ENCODE measurements at regions not wholly inside any gene's neighbourhood (a gene's known extent, or its start where the extent isn't known, plus 50 kb on each side); places are given as distances from the start of the nearest gene placed in this dataset.
"Not testable (repeated sequence)": the region's sequence is repeated elsewhere in the genome, so short reads cannot be mapped to it uniquely, and the experiment has no call there.

- no peak for DNase-seq
- ATAC-seq (replicated peaks), result no peak
- Mint-ChIP-seq H3K4me1 (no peaks in the 10 kb centered on the region), H3K9me3 (peaks cover 8 to 9% of the 10 kb centered on the region in 2 donors), H3K27me3 (no peaks in the 10 kb centered on the region), H3K27ac (no peak overlapping the region), H3K4me3 (no peak overlapping the region), H3K36me3 (no peaks in the 10 kb centered on the region)
Measured at GRCh38 chr10:64699244-64699643, 1178.0 kb downstream of the REEP3 start.

GRCh38 chr10:64702086-64702485 is 1180.9 kb downstream of the REEP3 start:
- H3K9me3 Mint-ChIP-seq; DNase-seq; H3K4me3 Mint-ChIP-seq; H3K27me3 Mint-ChIP-seq; H3K4me1 Mint-ChIP-seq; ATAC-seq (replicated peaks); H3K27ac Mint-ChIP-seq; H3K36me3 Mint-ChIP-seq: not testable (repeated sequence)

DNA sequence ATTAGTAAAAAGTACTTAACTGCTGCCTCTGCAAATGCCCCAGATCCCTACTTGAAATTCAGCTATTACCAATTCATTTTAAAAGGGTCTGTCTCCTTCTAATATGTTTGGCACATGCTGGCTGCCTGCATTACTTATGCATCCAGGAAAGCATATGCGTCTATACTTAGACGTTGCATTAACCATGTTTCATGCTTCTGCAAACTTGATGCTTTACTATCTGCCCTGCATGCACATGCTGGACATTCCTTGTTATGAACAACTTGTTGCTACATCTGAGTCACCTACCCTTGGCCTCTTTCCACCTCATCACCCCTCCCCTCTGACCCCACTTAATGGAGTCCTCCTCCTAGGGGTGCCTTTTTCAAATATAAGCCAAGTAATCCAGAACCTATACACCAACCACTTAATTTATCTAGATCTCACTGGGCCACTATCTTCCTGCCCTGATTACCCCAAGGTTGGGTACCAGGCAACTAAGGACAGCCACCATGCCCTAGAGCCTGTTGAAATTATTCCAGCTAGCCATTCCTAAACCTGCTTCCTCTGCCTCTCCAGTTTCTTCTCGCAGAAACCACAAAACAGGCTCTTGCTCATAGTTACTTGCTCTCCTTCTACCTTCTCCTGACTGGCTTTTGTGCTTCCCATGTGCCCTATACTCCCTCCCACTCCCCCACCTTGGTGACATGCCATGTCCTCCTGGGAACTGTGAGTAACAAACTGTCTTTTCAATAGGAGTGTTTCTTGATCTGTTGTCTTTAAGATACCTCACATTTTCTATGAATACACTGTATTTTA is 1187.9 kb downstream of the REEP3 start:
- no peaks in the 10 kb centered on the region for H3K4me1 Mint-ChIP-seq
- no peak for DNase-seq
- no peaks in the 10 kb centered on the region for H3K36me3 Mint-ChIP-seq
- no peak overlapping the region for H3K4me3 Mint-ChIP-seq
- ATAC-seq (replicated peaks), result no peak
- H3K27me3 Mint-ChIP-seq, result no peaks in the 10 kb centered on the region
- H3K9me3 Mint-ChIP-seq, result peaks cover 1 to 6% of the 10 kb centered on the region in 2 donors
- no peak overlapping the region for H3K27ac Mint-ChIP-seq

DNA sequence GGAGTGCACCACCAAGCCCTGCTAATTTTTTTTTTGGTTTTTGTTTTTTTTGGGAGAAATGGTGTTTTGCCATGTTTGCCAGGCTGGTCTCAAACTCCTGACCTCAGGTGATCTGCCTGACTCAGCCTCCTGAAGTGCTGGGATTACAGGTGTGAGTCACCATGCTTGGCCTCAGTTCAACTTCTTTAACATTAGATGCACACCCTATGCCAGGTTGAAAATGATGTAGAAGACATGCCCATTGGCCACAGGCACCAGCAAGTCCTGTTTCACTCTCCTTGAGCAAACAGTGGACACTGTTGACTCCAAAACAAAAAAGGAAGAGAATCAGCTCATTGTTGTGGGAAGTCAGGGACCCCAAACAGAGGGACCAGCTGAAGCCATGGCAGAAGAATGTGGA is 1205.3 kb downstream of the REEP3 start:
- H3K36me3 Mint-ChIP-seq, result no peaks in the 10 kb centered on the region
- peaks cover 0 to 6% of the 10 kb centered on the region in 2 donors for H3K9me3 Mint-ChIP-seq
- H3K4me1 Mint-ChIP-seq, result no peaks in the 10 kb centered on the region
- H3K27me3 Mint-ChIP-seq, result no peaks in the 10 kb centered on the region
- DNase-seq (no peak), ATAC-seq (replicated peaks) (no peak)
- H3K27ac Mint-ChIP-seq, result no peak overlapping the region
- no peak overlapping the region for H3K4me3 Mint-ChIP-seq

- DNase-seq (no peak), ATAC-seq (replicated peaks) (no peak)
- Mint-ChIP-seq H3K36me3 (no peaks in the 10 kb centered on the region), H3K9me3 (peaks cover 0 to 6% of the 10 kb centered on the region in 2 donors), H3K27ac (no peak overlapping the region), H3K4me1 (no peaks in the 10 kb centered on the region), H3K4me3 (no peak overlapping the region), H3K27me3 (no peaks in the 10 kb centered on the region)
Measured at GRCh38 chr10:64731016-64731415, 1209.8 kb downstream of the REEP3 start.

DNA sequence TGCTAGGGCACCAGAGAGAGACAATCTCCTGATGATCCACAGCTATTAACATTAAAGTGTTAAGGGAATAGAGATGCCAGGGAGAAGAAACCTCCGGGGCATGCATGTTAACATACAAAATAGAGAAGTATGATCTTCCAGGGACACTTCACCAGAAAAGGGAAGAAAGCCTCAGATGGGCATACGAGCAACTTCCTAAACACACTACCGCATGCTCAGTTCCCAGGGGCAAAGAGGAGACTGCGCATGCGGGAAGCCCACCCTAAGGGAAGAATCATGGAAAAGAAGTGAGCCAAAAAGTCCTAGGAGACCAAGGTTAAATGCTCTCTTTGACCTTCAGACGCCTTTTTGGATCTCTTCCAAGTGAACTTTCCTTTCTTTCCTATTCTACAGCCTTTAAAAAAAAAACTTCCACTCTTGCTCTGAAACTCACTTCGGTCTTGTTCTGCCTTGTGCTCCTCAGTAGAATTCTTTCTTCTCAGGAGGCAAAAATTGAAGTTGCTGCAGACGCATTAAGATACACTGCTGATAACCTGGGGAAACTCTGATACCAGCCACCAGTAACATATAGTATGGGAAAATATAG is 1211.3 kb downstream of the REEP3 start:
- DNase-seq (no peak), ATAC-seq (replicated peaks) (no peak)
- Mint-ChIP-seq H3K27me3 (no peaks in the 10 kb centered on the region), H3K27ac (no peak overlapping the region), H3K9me3 (peaks cover 6 to 8% of the 10 kb centered on the region in 2 donors), H3K36me3 (no peaks in the 10 kb centered on the region), H3K4me1 (no peaks in the 10 kb centered on the region), H3K4me3 (no peak overlapping the region)

DNA sequence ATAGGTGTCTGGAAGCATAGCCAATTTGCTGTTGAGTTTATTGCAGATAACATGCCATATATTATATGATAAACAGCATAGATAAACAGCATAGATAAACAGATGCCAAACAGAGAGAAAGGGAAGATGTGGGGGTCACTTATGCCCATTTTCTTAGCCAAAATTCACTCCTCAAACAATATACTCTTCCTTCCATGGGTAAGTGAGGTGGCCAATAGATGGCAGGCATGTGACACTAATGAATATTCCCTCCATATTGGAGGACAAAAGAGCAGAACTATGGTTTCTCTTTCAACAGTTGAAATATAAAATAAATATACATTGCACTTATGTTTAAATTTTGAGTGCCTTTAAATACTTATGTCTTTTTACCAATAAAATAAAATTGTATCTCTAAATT is 1212.8 kb downstream of the REEP3 start:
- H3K4me1 Mint-ChIP-seq, result no peaks in the 10 kb centered on the region
- no peak for DNase-seq
- no peaks in the 10 kb centered on the region for H3K27me3 Mint-ChIP-seq
- no peaks in the 10 kb centered on the region for H3K36me3 Mint-ChIP-seq
- H3K9me3 Mint-ChIP-seq, result peaks cover 3 to 8% of the 10 kb centered on the region in 2 donors
- ATAC-seq (replicated peaks), result no peak
- no peak overlapping the region for H3K27ac Mint-ChIP-seq
- H3K4me3 Mint-ChIP-seq, result no peak overlapping the region

- Mint-ChIP-seq H3K27me3 (no peaks in the 10 kb centered on the region), H3K4me3 (no peak overlapping the region), H3K36me3 (no peaks in the 10 kb centered on the region), H3K4me1 (no peaks in the 10 kb centered on the region), H3K9me3 (peaks cover 6 to 11% of the 10 kb centered on the region in 2 donors), H3K27ac (no peak overlapping the region)
- no peak for DNase-seq
- ATAC-seq (replicated peaks), result no peak
Measured at GRCh38 chr10:64738462-64738861, 1217.3 kb downstream of the REEP3 start.

DNA sequence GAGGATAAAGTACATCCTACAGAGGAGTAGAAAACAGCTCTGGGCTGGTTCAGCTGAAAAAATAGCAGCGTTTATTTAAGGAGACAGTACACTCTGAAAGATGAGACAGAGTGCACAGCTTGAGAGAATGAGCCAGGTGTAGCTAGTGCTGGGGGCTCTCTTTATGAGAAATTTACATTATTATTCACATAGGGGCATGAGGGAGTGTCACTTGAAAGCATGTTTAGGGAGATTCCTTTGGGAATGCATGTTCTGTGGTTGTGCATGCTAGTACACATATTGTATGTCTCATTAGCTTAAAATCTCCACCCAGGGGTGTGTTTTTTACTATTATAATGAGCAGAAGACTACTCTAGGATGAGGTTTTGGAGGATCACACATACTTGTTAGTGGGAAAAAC is 1224.4 kb downstream of the REEP3 start:
- ATAC-seq (replicated peaks), result no peak
- Mint-ChIP-seq H3K27ac (no peak overlapping the region), H3K27me3 (no peaks in the 10 kb centered on the region), H3K4me1 (no peaks in the 10 kb centered on the region), H3K9me3 (peaks cover 0 to 4% of the 10 kb centered on the region in 2 donors), H3K36me3 (no peaks in the 10 kb centered on the region), H3K4me3 (no peak overlapping the region)
- no peak for DNase-seq

- no peak for DNase-seq
- no peaks in the 10 kb centered on the region for H3K27me3 Mint-ChIP-seq
- peaks cover 0 to 2% of the 10 kb centered on the region in 2 donors for H3K9me3 Mint-ChIP-seq
Measured at GRCh38 chr10:64750672-64751071, 1229.5 kb downstream of the REEP3 start.

GRCh38 chr10:64753516-64753915 is 1232.3 kb downstream of the REEP3 start:
- H3K27ac Mint-ChIP-seq, result no peak overlapping the region
- no peaks in the 10 kb centered on the region for H3K27me3 Mint-ChIP-seq
- no peaks in the 10 kb centered on the region for H3K36me3 Mint-ChIP-seq
- no peaks in the 10 kb centered on the region for H3K4me1 Mint-ChIP-seq
- no peak for ATAC-seq (replicated peaks)
- no peak overlapping the region for H3K4me3 Mint-ChIP-seq
- no peak for DNase-seq
- peaks cover 0 to 2% of the 10 kb centered on the region in 2 donors for H3K9me3 Mint-ChIP-seq

More at GRCh38 chr10:64750672-64751071, 1229.5 kb downstream of the REEP3 start:
- Mint-ChIP-seq H3K4me3 (no peak overlapping the region), H3K36me3 (no peaks in the 10 kb centered on the region), H3K27ac (no peak overlapping the region), H3K4me1 (no peaks in the 10 kb centered on the region)
- ATAC-seq (replicated peaks), result no peak

- no peaks in the 10 kb centered on the region for H3K4me1 Mint-ChIP-seq
- H3K4me3 Mint-ChIP-seq, result no peak overlapping the region
- no peak for ATAC-seq (replicated peaks)
- no peaks in the 10 kb centered on the region for H3K27me3 Mint-ChIP-seq
- H3K9me3 Mint-ChIP-seq, result peaks cover 0 to 3% of the 10 kb centered on the region in 2 donors
- no peak overlapping the region for H3K27ac Mint-ChIP-seq
- no peaks in the 10 kb centered on the region for H3K36me3 Mint-ChIP-seq
- DNase-seq, result no peak
Measured at GRCh38 chr10:64760371-64760770, 1239.2 kb downstream of the REEP3 start.

GRCh38 chr10:64762861-64763260 is 1241.7 kb downstream of the REEP3 start:
- Mint-ChIP-seq H3K27ac (no peak overlapping the region), H3K9me3 (peaks cover 0 to 2% of the 10 kb centered on the region in 2 donors), H3K27me3 (no peaks in the 10 kb centered on the region), H3K4me1 (no peaks in the 10 kb centered on the region), H3K4me3 (no peak overlapping the region), H3K36me3 (no peaks in the 10 kb centered on the region)
- DNase-seq, result no peak
- no peak for ATAC-seq (replicated peaks)

DNA sequence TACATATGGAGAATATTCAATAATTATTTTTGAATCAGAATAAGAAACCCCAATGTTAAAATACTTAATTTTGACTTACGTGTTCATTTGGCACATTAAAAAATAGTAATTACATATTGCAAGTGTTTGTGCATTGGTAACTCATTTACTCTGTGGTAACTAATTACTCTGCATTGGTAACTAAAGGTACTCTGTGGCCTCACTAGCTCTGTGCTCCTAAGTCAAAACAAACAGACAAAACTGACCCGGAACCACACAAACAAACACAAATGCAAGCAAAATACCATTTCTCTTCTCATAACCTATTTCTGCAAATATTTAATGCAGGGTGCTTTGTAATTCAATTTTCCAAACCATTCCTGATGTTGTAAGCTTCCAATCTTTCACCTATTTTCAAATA is 1244.3 kb downstream of the REEP3 start:
- Mint-ChIP-seq H3K27ac (no peak overlapping the region), H3K9me3 (no peaks in the 10 kb centered on the region), H3K36me3 (no peaks in the 10 kb centered on the region), H3K4me3 (no peak overlapping the region), H3K27me3 (no peaks in the 10 kb centered on the region), H3K4me1 (no peaks in the 10 kb centered on the region)
- ATAC-seq (replicated peaks) (no peak), DNase-seq (no peak)
